ENCODE measurements at regions not wholly inside any gene's neighbourhood (a gene's known extent, or its start where the extent isn't known, plus 50 kb on each side); places are given as distances from the start of the nearest gene placed in this dataset.

- Histone ChIP-seq H3K27ac (no peak overlapping the region), H3K27me3 (replicated peaks; ENCODE audit: insufficient read depth) (no peaks in the 10 kb centered on the region), H3K9me3 (no peaks in the 10 kb centered on the region), H3K4me3 (no peak overlapping the region), H3K36me3 (no peaks in the 10 kb centered on the region), H3K4me1 (replicated peaks) (no peaks in the 10 kb centered on the region)
- no peak for TF ChIP-seq POLR2A (IDR thresholded peaks at IDR 0.05)
- no peak for TF ChIP-seq POLR2AphosphoS5 (IDR thresholded peaks at IDR 0.05)
- TF ChIP-seq CTCF (IDR thresholded peaks at IDR 0.05): no peak
- intact Hi-C loops (cut with DNase I): no loop called here
- WGBS: 75% methylated on average over 3 of the region's 3 CpGs
- no peak for DNase-seq (ENCODE audit: low spot score)
Measured at GRCh38 chr5:97979740-97980139, 793.7 kb upstream of the RGMB start.

- TF ChIP-seq POLR2AphosphoS5 (IDR thresholded peaks at IDR 0.05): no peak
- TF ChIP-seq CTCF (IDR thresholded peaks at IDR 0.05): no peak
- H3K27ac ChIP-seq: no peak overlapping the region
- no peak overlapping the region for H3K4me3 ChIP-seq
- H3K4me1 ChIP-seq (replicated peaks): no peaks in the 10 kb centered on the region
- H3K27me3 ChIP-seq (replicated peaks; ENCODE audit: insufficient read depth): no peaks in the 10 kb centered on the region
- intact Hi-C loops (cut with DNase I): no loop called here
- DNase-seq (ENCODE audit: low spot score): no peak
- H3K9me3 ChIP-seq: no peaks in the 10 kb centered on the region
- H3K36me3 ChIP-seq: no peaks in the 10 kb centered on the region
- WGBS: 83% methylated on average over 1 of the region's 1 CpG
Measured at GRCh38 chr5:97980291-97980690, 793.2 kb upstream of the RGMB start.

- intact Hi-C loops (cut with DNase I): no loop called here
- H3K4me1 ChIP-seq (replicated peaks): no peaks in the 10 kb centered on the region
- H3K9me3 ChIP-seq: no peaks in the 10 kb centered on the region
- H3K27me3 ChIP-seq (replicated peaks; ENCODE audit: insufficient read depth): no peaks in the 10 kb centered on the region
- no peak for DNase-seq (ENCODE audit: low spot score)
- no peak overlapping the region for H3K27ac ChIP-seq
- 64% methylated on average over 4 of the region's 4 CpGs for WGBS
- H3K4me3 ChIP-seq: no peak overlapping the region
- TF ChIP-seq POLR2A (IDR thresholded peaks at IDR 0.05) (no peak), POLR2AphosphoS5 (IDR thresholded peaks at IDR 0.05) (no peak), CTCF (IDR thresholded peaks at IDR 0.05) (no peak)
- H3K36me3 ChIP-seq: no peaks in the 10 kb centered on the region
Measured at GRCh38 chr5:97986069-97986468, 787.4 kb upstream of the RGMB start.

GRCh38 chr5:97991236-97991635 lies 782.2 kb upstream of the RGMB start:
- intact Hi-C loops (cut with DNase I): no loop called here
- TF ChIP-seq POLR2A (IDR thresholded peaks at IDR 0.05) (no peak), POLR2AphosphoS5 (IDR thresholded peaks at IDR 0.05) (no peak), CTCF (IDR thresholded peaks at IDR 0.05) (no peak)
- H3K9me3 ChIP-seq: no peaks in the 10 kb centered on the region

GRCh38 chr5:97998941-97999340 lies 774.5 kb upstream of the RGMB start:
- Histone ChIP-seq H3K27me3 (replicated peaks; ENCODE audit: insufficient read depth) (no peaks in the 10 kb centered on the region), H3K27ac (no peak overlapping the region), H3K4me1 (replicated peaks) (no peaks in the 10 kb centered on the region), H3K4me3 (no peak overlapping the region), H3K9me3 (no peaks in the 10 kb centered on the region), H3K36me3 (no peaks in the 10 kb centered on the region)
- intact Hi-C loops (cut with DNase I): no loop called here
- DNase-seq (ENCODE audit: low spot score): no peak
- TF ChIP-seq POLR2A (IDR thresholded peaks at IDR 0.05) (no peak), POLR2AphosphoS5 (IDR thresholded peaks at IDR 0.05) (no peak), CTCF (IDR thresholded peaks at IDR 0.05) (no peak)

More at GRCh38 chr5:97991236-97991635, 782.2 kb upstream of the RGMB start:
- Histone ChIP-seq H3K27ac (no peak overlapping the region), H3K27me3 (replicated peaks; ENCODE audit: insufficient read depth) (no peaks in the 10 kb centered on the region), H3K4me1 (replicated peaks) (no peaks in the 10 kb centered on the region), H3K36me3 (no peaks in the 10 kb centered on the region), H3K4me3 (no peak overlapping the region)
- DNase-seq (ENCODE audit: low spot score): no peak
- WGBS: 97% methylated on average over 7 of the region's 7 CpGs
